ENCODE measurements at regions not wholly inside any gene's neighbourhood (a gene's known extent, or its start where the extent isn't known, plus 50 kb on each side); places are given as distances from the start of the nearest gene placed in this dataset.

GRCh38 chr3:18791752-18792151 lies 356.6 kb upstream of the KCNH8 start (continued):
- no peak for TF ChIP-seq GTF2F1 (IDR thresholded peaks at IDR 0.05; ENCODE audit: borderline replicate concordance, low read depth, low read length)
- no peak for TF ChIP-seq JUN (IDR thresholded peaks at IDR 0.05; ENCODE audit: low read depth, low read length)
- no peak for TF ChIP-seq KDM5A (IDR thresholded peaks at IDR 0.05; ENCODE audit: low read length)
- TF ChIP-seq SP4 (IDR thresholded peaks at IDR 0.05; ENCODE audit: low read length), result no peak
- no peak for TF ChIP-seq RAD21 (IDR thresholded peaks at IDR 0.05 in 1 of 2, conservative IDR thresholded peaks at IDR 0.05 in 1 of 2; ENCODE audit: low read depth in 2 of 2, low read length in 2 of 2)
- TF ChIP-seq SAP30 (IDR thresholded peaks at IDR 0.05; ENCODE audit: insufficient read depth, insufficient replicate concordance, low read length), result no peak
- TF ChIP-seq MAX (IDR thresholded peaks at IDR 0.05), result no peak

All from H1 (cell line).